ENCODE measurements at regions not wholly inside any gene's neighbourhood (a gene's known extent, or its start where the extent isn't known, plus 50 kb on each side); places are given as distances from the start of the nearest gene placed in this dataset.

- Histone ChIP-seq H3K4me1 (ENCODE audit: insufficient read depth, low read length, severe bottlenecking) (peaks cover 9% of the 10 kb centered on the region), H3K4me3 (ENCODE audit: low read depth, low read length, poor library complexity, severe bottlenecking) (no peak overlapping the region), H3K36me3 (ENCODE audit: insufficient read depth, low read length) (no peaks in the 10 kb centered on the region), H3K27ac (ENCODE audit: low read depth, low read length, poor library complexity, severe bottlenecking) (peak overlapping the region; percentile 48), H3K4me2 (ENCODE audit: low read length) (no peak overlapping the region), H3K9me2 (ENCODE audit: low read depth, low read length) (no peaks in the 10 kb centered on the region), H3K9ac (ENCODE audit: low read length) (no peak overlapping the region), H4K20me1 (ENCODE audit: insufficient read depth, low read length) (no peaks in the 10 kb centered on the region), H3K79me2 (ENCODE audit: insufficient read depth, low read length) (no peaks in the 10 kb centered on the region), H3K9me3 (ENCODE audit: low read length) (peaks cover 28% of the 10 kb centered on the region), H2AFZ (ENCODE audit: low read length) (peak overlapping the region; percentile 71; the same call in 1 of the 2 replicates), H3F3A (ENCODE audit: insufficient read depth, low read length) (no peaks in the 10 kb centered on the region), H3K27me3 (ENCODE audit: insufficient read depth, low read length) (no peaks in the 10 kb centered on the region)
- TF ChIP-seq CTCF (IDR thresholded peaks at IDR 0.05; ENCODE audit: low read length), result no peak
- no peak for TF ChIP-seq EZH2 (IDR thresholded peaks at IDR 0.05; ENCODE audit: borderline replicate concordance, low read length)
These were observed 920.4 kb upstream of the PCDH10 start for GRCh38 chr4:132228676-132229075.

GRCh38 chr4:132230025-132230424, 919.1 kb upstream of the PCDH10 start:
- no peaks in the 10 kb centered on the region for H4K20me1 ChIP-seq (ENCODE audit: insufficient read depth, low read length)
- H3F3A ChIP-seq (ENCODE audit: insufficient read depth, low read length), result no peaks in the 10 kb centered on the region
- peaks cover 9% of the 10 kb centered on the region for H3K4me1 ChIP-seq (ENCODE audit: insufficient read depth, low read length, severe bottlenecking)
- H3K36me3 ChIP-seq (ENCODE audit: insufficient read depth, low read length), result no peaks in the 10 kb centered on the region
- no peak overlapping the region for H3K27ac ChIP-seq (ENCODE audit: low read depth, low read length, poor library complexity, severe bottlenecking)
- H3K4me2 ChIP-seq (ENCODE audit: low read length), result no peak overlapping the region
- no peak overlapping the region for H3K9ac ChIP-seq (ENCODE audit: low read length)
- no peaks in the 10 kb centered on the region for H3K9me2 ChIP-seq (ENCODE audit: low read depth, low read length)
- H2AFZ ChIP-seq (ENCODE audit: low read length), result peak overlapping the region; percentile 87; the same call in 1 of the 2 replicates
- TF ChIP-seq EZH2 (IDR thresholded peaks at IDR 0.05; ENCODE audit: borderline replicate concordance, low read length) (no peak), CTCF (IDR thresholded peaks at IDR 0.05; ENCODE audit: low read length) (no peak)
- H3K4me3 ChIP-seq (ENCODE audit: low read depth, low read length, poor library complexity, severe bottlenecking), result no peak overlapping the region
- H3K27me3 ChIP-seq (ENCODE audit: insufficient read depth, low read length), result no peaks in the 10 kb centered on the region
- H3K79me2 ChIP-seq (ENCODE audit: insufficient read depth, low read length), result no peaks in the 10 kb centered on the region
- H3K9me3 ChIP-seq (ENCODE audit: low read length), result peaks cover 23% of the 10 kb centered on the region

- H3K9ac ChIP-seq (ENCODE audit: low read length), result no peak overlapping the region
- peaks cover 9% of the 10 kb centered on the region; the same call in 1 of the 2 replicates for H3K9me3 ChIP-seq (ENCODE audit: low read length)
- H3K36me3 ChIP-seq (ENCODE audit: insufficient read depth, low read length), result no peaks in the 10 kb centered on the region
- no peaks in the 10 kb centered on the region for H3K27me3 ChIP-seq (ENCODE audit: insufficient read depth, low read length)
- peak overlapping the region; percentile 85; the same call in 1 of the 2 replicates for H2AFZ ChIP-seq (ENCODE audit: low read length)
- TF ChIP-seq CTCF (IDR thresholded peaks at IDR 0.05; ENCODE audit: low read length) (no peak), EZH2 (IDR thresholded peaks at IDR 0.05; ENCODE audit: borderline replicate concordance, low read length) (no peak)
- no peak overlapping the region for H3K27ac ChIP-seq (ENCODE audit: low read depth, low read length, poor library complexity, severe bottlenecking)
- no peaks in the 10 kb centered on the region for H3K9me2 ChIP-seq (ENCODE audit: low read depth, low read length)
- no peaks in the 10 kb centered on the region for H3K79me2 ChIP-seq (ENCODE audit: insufficient read depth, low read length)
- no peaks in the 10 kb centered on the region for H3K4me1 ChIP-seq (ENCODE audit: insufficient read depth, low read length, severe bottlenecking)
- no peak overlapping the region for H3K4me2 ChIP-seq (ENCODE audit: low read length)
- H3F3A ChIP-seq (ENCODE audit: insufficient read depth, low read length), result no peaks in the 10 kb centered on the region
- H4K20me1 ChIP-seq (ENCODE audit: insufficient read depth, low read length), result no peaks in the 10 kb centered on the region
- H3K4me3 ChIP-seq (ENCODE audit: low read depth, low read length, poor library complexity, severe bottlenecking), result no peak overlapping the region
These were observed 910.4 kb upstream of the PCDH10 start for GRCh38 chr4:132238697-132239096.
